Fibroblast of the aortic adventitia (primary cell): ENCODE measurements at regions not wholly inside any gene's neighbourhood (a gene's known extent, or its start where the extent isn't known, plus 50 kb on each side); places are given as distances from the start of the nearest gene placed in this dataset.
A peak's percentile ranks its signal among the peaks of the same experiment; 100 is the strongest.

ENCODE experiments used
- DNase-seq: peaks from one replicate; pipeline ENCODE4 v3.0.0-alpha.2; 2010; ENCODE audit warnings: low read depth
- H3K4me3 ChIP-seq: 2 replicates; pipeline ENCODE4 v1.5.1; 2011; ENCODE audit warnings: low read depth, mild to moderate bottlenecking, control low read depth, low read length, moderate library complexity
- CTCF ChIP-seq: IDR thresholded peaks from 2 replicates; pipeline ENCODE4 v1.5.1; 2011; ENCODE audit warnings: mild to moderate bottlenecking, low read length, control low read depth, inconsistent platforms; ENCODE audit not compliant: insufficient read depth

- peak; percentile 18 for DNase-seq
- H3K4me3 ChIP-seq = no peak overlapping the region
- no peak for TF ChIP-seq CTCF
Measured at GRCh38 chr9:88303721-88304451, 84.4 kb upstream of the SPIN1 start.

- TF ChIP-seq CTCF = no peak
- no peak for DNase-seq
- no peak overlapping the region for H3K4me3 ChIP-seq
Measured at GRCh38 chr9:88302579-88303324, 85.5 kb upstream of the SPIN1 start.

- DNase-seq = no peak
- no peak for TF ChIP-seq CTCF
- no peak overlapping the region for H3K4me3 ChIP-seq
Measured at GRCh38 chr9:88300556-88300955, 87.7 kb upstream of the SPIN1 start.

GRCh38 chr9:88291856-88292255, 96.4 kb upstream of the SPIN1 start:
- H3K4me3 ChIP-seq = no peak overlapping the region
- no peak for TF ChIP-seq CTCF
- DNase-seq = no peak

GRCh38 chr9:88291056-88291455, 97.2 kb upstream of the SPIN1 start:
- DNase-seq = no peak
- no peak for TF ChIP-seq CTCF

GRCh38 chr9:88289532-88289931, 98.7 kb upstream of the SPIN1 start:
- no peak for TF ChIP-seq CTCF
- H3K4me3 ChIP-seq = no peak overlapping the region
- no peak for DNase-seq

More at GRCh38 chr9:88291056-88291455, 97.2 kb upstream of the SPIN1 start:
- H3K4me3 ChIP-seq = no peak overlapping the region
